ENCODE measurements at regions not wholly inside any gene's neighbourhood (a gene's known extent, or its start where the extent isn't known, plus 50 kb on each side); places are given as distances from the start of the nearest gene placed in this dataset.

GRCh38 chr6:98323605-98324004 is 510.8 kb upstream of the POU3F2 start (continued):
- TF ChIP-seq ZBTB33 (IDR thresholded peaks at IDR 0.05) (no peak), SPI1 (IDR thresholded peaks at IDR 0.05; ENCODE audit: borderline replicate concordance, insufficient read depth, low read depth, low read length) (peak; percentile 33; the same call in 1 of the 2 replicates), SMC3 (IDR thresholded peaks at IDR 0.05; ENCODE audit: borderline replicate concordance, low read length) (no peak), ZZZ3 (IDR thresholded peaks at IDR 0.05; ENCODE audit: control insufficient read depth, insufficient read length, low read depth) (no peak), ZBTB11 (CRISPR knock-in tag; IDR thresholded peaks at IDR 0.05) (no peak), JUNB (IDR thresholded peaks at IDR 0.05) (no peak; the same call in 1 of the 2 replicates), KAT2A (conservative IDR thresholded peaks at IDR 0.05; ENCODE audit: control insufficient read depth, low read depth, low read length) (no peak), MEF2B (IDR thresholded peaks at IDR 0.05; ENCODE audit: partially characterized antibody, poor library complexity, severe bottlenecking) (no peak)

- POLR2A ChIA-PET = no interaction called here
- 37% methylated on average over 3 of the region's 3 CpGs for WGBS (ENCODE audit: insufficient coverage, insufficient replicate concordance, low lambda C conversion rate, missing lambda C conversion rate)
- intact Hi-C loops (cut with micrococcal nuclease; ENCODE audit: unreplicated experiment) = no loop called here
- no peaks in the 10 kb centered on the region for H3K79me2 ChIP-seq (ENCODE audit: control insufficient read depth, insufficient read depth, low read length)
- H3K27me3 ChIP-seq (replicated peaks in 1 of 2; ENCODE audit: control insufficient read depth in 2 of 2, insufficient read depth in 2 of 2, low read length in 1 of 2) = no peaks in the 10 kb centered on the region
- SMC1A ChIA-PET (ENCODE audit: uncharacterized antibody, unreplicated experiment) = no interaction called here
- CTCF ChIA-PET = no interaction called here
- no peaks in the 10 kb centered on the region for H3K9me3 ChIP-seq (replicated peaks; ENCODE audit: control insufficient read depth, insufficient read depth, low read length)
- H3K4me2 ChIP-seq (ENCODE audit: control insufficient read depth, insufficient read depth) = no peak overlapping the region
- BruUV-seq (replicated peaks) = no TSS peak
- DNase-seq (ENCODE audit: low read depth, low spot score) = no peak
- H3K36me3 ChIP-seq (ENCODE audit: control insufficient read depth in 2 of 2, insufficient read depth in 2 of 2, low read length in 1 of 2) = no peaks in the 10 kb centered on the region
- no peak overlapping the region for H2AFZ ChIP-seq (ENCODE audit: control insufficient read depth, low read depth, low read length)
- no peak overlapping the region for H3K4me3 ChIP-seq
- H4K20me1 ChIP-seq (ENCODE audit: control insufficient read depth, insufficient read depth) = no peaks in the 10 kb centered on the region
- FAIRE-seq = no peak
- no peak overlapping the region for H3K9ac ChIP-seq (ENCODE audit: control insufficient read depth, insufficient read depth, low read length)
- RAD21 ChIA-PET (ENCODE audit: unreplicated experiment) = no interaction called here
- H3K27ac ChIP-seq (ENCODE audit: control insufficient read depth, insufficient read depth) = no peak overlapping the region
- in situ Hi-C loops (cut with MboI) = no loop called here
- ATAC-seq = no peak
- H3K4me1 ChIP-seq (ENCODE audit: control insufficient read depth, insufficient read depth, low read length) = peaks cover 6% of the 10 kb centered on the region; the same call in 1 of the 2 replicates
- TF ChIP-seq BCLAF1 (IDR thresholded peaks at IDR 0.05) (no peak), TCF3 (IDR thresholded peaks at IDR 0.05; ENCODE audit: borderline replicate concordance, insufficient read depth, low read depth, low read length) (no peak), IKZF2 (IDR thresholded peaks at IDR 0.05) (no peak), MYC (IDR thresholded peaks at IDR 0.05; ENCODE audit: insufficient read depth, insufficient read length, insufficient replicate concordance, low read length, severe bottlenecking) (no peak), MEF2A (IDR thresholded peaks at IDR 0.05; ENCODE audit: insufficient read depth, low read depth, low read length) (no peak)
Observed at GRCh38 chr6:98324446-98324845, 509.9 kb upstream of the POU3F2 start.

Data from GM12878 (cell line).